HG03064 (cell line): ENCODE measurements at regions not wholly inside any gene's neighbourhood (a gene's known extent, or its start where the extent isn't known, plus 50 kb on each side); places are given as distances from the start of the nearest gene placed in this dataset.

Experiments
- ATAC-seq: cut with Tn5 transposase; IDR thresholded peaks from one replicate; pipeline ENCODE4 v1.9.1; 2021; ENCODE audit warnings: low read depth; ENCODE audit not compliant: unreplicated experiment

- no peak for ATAC-seq
Measured at GRCh38 chr20:52867305-52867704, 104.9 kb upstream of the TSHZ2 start.

- no peak for ATAC-seq
Measured at GRCh38 chr20:52864916-52865605, 107.1 kb upstream of the TSHZ2 start.

GRCh38 chr20:52859156-52859876, 112.8 kb upstream of the TSHZ2 start:
- no peak for ATAC-seq

GRCh38 chr20:52852714-52853113, 119.4 kb upstream of the TSHZ2 start:
- no peak for ATAC-seq

- no peak for ATAC-seq
Measured at GRCh38 chr20:52847731-52848359, 124.3 kb upstream of the TSHZ2 start.

GRCh38 chr20:52847029-52847660, 125.0 kb upstream of the TSHZ2 start:
- no peak for ATAC-seq

GRCh38 chr20:52845044-52845443, 127.1 kb upstream of the TSHZ2 start:
- ATAC-seq, result no peak

- ATAC-seq, result no peak
Measured at GRCh38 chr20:52843425-52843824, 128.7 kb upstream of the TSHZ2 start.

- no peak for ATAC-seq
Measured at GRCh38 chr20:52841003-52841402, 131.2 kb upstream of the TSHZ2 start.

GRCh38 chr20:52840041-52840440, 132.1 kb upstream of the TSHZ2 start:
- ATAC-seq, result no peak

GRCh38 chr20:52838510-52839241, 133.5 kb upstream of the TSHZ2 start:
- no peak for ATAC-seq

GRCh38 chr20:52837378-52837777, 134.8 kb upstream of the TSHZ2 start:
- ATAC-seq, result no peak

- no peak for ATAC-seq
Measured at GRCh38 chr20:52833901-52834300, 138.3 kb upstream of the TSHZ2 start.

GRCh38 chr20:52832151-52832774, 139.9 kb upstream of the TSHZ2 start:
- no peak for ATAC-seq

GRCh38 chr20:52830598-52830997, 141.6 kb upstream of the TSHZ2 start:
- ATAC-seq, result no peak

GRCh38 chr20:52829111-52829510, 143.0 kb upstream of the TSHZ2 start:
- ATAC-seq, result no peak

GRCh38 chr20:52828199-52828598, 144.0 kb upstream of the TSHZ2 start:
- no peak for ATAC-seq

- ATAC-seq, result no peak
Measured at GRCh38 chr20:52826722-52827121, 145.4 kb upstream of the TSHZ2 start.

- no peak for ATAC-seq
Measured at GRCh38 chr20:52826321-52826720, 145.8 kb upstream of the TSHZ2 start.

GRCh38 chr20:52824494-52825216, 147.5 kb upstream of the TSHZ2 start:
- no peak for ATAC-seq
